GM12864 (cell line): ENCODE measurements at regions not wholly inside any gene's neighbourhood (a gene's known extent, or its start where the extent isn't known, plus 50 kb on each side); places are given as distances from the start of the nearest gene placed in this dataset.

Source experiments
- DNase-seq: peaks from one replicate; pipeline ENCODE4 v3.0.0-alpha.2; 2011; ENCODE audit warnings: low read depth
- H3K4me3 ChIP-seq: 2 replicates; pipeline ENCODE4 v1.5.1; 2011; ENCODE audit warnings: mild to moderate bottlenecking, low read depth, low read length, control low read depth
- TF ChIP-seq, protein P1 (sequence below): IDR thresholded peaks from 2 replicates; pipeline ENCODE4 v1.5.1; 2011; ENCODE audit warnings: low read depth, mild to moderate bottlenecking, moderate library complexity, low read length, control low read depth, inconsistent platforms; ENCODE audit errors: missing control alignments

DNA sequence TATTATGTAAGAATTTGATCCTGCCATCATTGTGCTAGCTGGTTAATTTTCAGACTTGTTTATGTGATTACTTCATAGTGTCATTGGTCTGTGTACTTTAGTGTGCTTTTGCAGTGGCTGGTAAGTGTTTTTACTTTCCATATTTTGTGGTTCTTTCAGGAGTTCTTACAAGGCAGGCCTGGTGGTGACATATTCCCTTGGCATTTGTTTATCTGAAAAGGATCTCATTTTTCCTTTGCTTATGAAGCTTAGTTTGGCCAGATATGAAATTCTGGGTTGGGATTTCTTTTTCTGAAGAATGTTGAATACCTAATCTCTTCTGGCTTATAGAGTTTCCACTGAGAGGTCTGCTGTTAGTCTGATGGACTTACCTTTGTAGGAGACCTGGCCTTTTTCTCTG is 72.8 kb upstream of the MC4R start:
- no peak overlapping the region for H3K4me3 ChIP-seq
- DNase-seq, result no peak
- TF ChIP-seq, protein P1, sequence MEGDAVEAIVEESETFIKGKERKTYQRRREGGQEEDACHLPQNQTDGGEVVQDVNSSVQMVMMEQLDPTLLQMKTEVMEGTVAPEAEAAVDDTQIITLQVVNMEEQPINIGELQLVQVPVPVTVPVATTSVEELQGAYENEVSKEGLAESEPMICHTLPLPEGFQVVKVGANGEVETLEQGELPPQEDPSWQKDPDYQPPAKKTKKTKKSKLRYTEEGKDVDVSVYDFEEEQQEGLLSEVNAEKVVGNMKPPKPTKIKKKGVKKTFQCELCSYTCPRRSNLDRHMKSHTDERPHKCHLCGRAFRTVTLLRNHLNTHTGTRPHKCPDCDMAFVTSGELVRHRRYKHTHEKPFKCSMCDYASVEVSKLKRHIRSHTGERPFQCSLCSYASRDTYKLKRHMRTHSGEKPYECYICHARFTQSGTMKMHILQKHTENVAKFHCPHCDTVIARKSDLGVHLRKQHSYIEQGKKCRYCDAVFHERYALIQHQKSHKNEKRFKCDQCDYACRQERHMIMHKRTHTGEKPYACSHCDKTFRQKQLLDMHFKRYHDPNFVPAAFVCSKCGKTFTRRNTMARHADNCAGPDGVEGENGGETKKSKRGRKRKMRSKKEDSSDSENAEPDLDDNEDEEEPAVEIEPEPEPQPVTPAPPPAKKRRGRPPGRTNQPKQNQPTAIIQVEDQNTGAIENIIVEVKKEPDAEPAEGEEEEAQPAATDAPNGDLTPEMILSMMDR, result no peak

GRCh38 chr18:60446821-60447220 is 74.2 kb upstream of the MC4R start:
- no peak overlapping the region for H3K4me3 ChIP-seq
- DNase-seq, result no peak
- TF ChIP-seq, protein P1, result no peak

- no peak overlapping the region for H3K4me3 ChIP-seq
- no peak for DNase-seq
- TF ChIP-seq, protein P1, result no peak
Observed at GRCh38 chr18:60448487-60449267, 76.1 kb upstream of the MC4R start.

DNA sequence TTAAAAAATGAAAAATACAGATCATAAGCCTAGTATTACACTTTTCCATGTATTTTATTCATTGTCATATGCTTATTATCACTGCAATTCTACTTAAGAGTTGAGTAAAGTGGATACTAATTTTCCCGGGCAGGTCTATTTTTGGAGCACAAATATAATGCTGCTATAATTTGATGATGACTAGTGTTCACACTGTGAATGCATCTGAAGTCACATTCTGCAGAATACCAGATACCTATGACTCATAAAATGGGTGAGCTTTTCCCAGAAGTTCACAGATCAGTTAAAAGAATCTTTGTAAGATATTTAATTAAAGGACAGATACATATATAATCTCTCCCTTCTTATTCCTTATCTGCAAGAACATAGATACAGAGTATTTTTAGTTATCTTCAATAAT is 79.8 kb upstream of the MC4R start:
- no peak for DNase-seq
- no peak overlapping the region for H3K4me3 ChIP-seq
- TF ChIP-seq, protein P1, result no peak

GRCh38 chr18:60466677-60467076 is 94.1 kb upstream of the MC4R start:
- TF ChIP-seq, protein P1, result no peak
- DNase-seq, result no peak
- H3K4me3 ChIP-seq, result no peak overlapping the region

- DNase-seq, result no peak
- TF ChIP-seq, protein P1, result no peak
- H3K4me3 ChIP-seq, result no peak overlapping the region
Observed at GRCh38 chr18:60469387-60470100, 97.0 kb upstream of the MC4R start.
